ENCODE measurements at regions not wholly inside any gene's neighbourhood (a gene's known extent, or its start where the extent isn't known, plus 50 kb on each side); places are given as distances from the start of the nearest gene placed in this dataset.

- H3K27ac Mint-ChIP-seq, result no peak overlapping the region
- DNase-seq (no peak), ATAC-seq (no peak)
- H3K4me3 Mint-ChIP-seq, result no peak overlapping the region
- H3K4me1 Mint-ChIP-seq, result no peaks in the 10 kb centered on the region
- H3K9me3 ChIP-seq (ENCODE audit: control insufficient read depth, low read length, poor library complexity, severe bottlenecking), result no peaks in the 10 kb centered on the region
- H3K27me3 Mint-ChIP-seq, result peaks cover 5% of the 10 kb centered on the region
- no peaks in the 10 kb centered on the region for H3K36me3 Mint-ChIP-seq (ENCODE audit: low read depth)
Observed at GRCh38 chr10:34006471-34006870, 672.0 kb upstream of the NRP1 start.

- no peaks in the 10 kb centered on the region for H3K9me3 ChIP-seq (ENCODE audit: control insufficient read depth, low read length, poor library complexity, severe bottlenecking)
Observed at GRCh38 chr10:34003561-34003960, 669.1 kb upstream of the NRP1 start.

GRCh38 chr10:34002896-34003295 is 668.4 kb upstream of the NRP1 start:
- DNase-seq, result no peak
- no peaks in the 10 kb centered on the region for H3K9me3 ChIP-seq (ENCODE audit: control insufficient read depth, low read length, poor library complexity, severe bottlenecking)
- H3K4me3 Mint-ChIP-seq, result no peak overlapping the region
- no peaks in the 10 kb centered on the region for H3K4me1 Mint-ChIP-seq
- H3K27ac Mint-ChIP-seq, result no peak overlapping the region
- peaks cover 19% of the 10 kb centered on the region for H3K27me3 Mint-ChIP-seq
- no peak for ATAC-seq
- H3K36me3 Mint-ChIP-seq (ENCODE audit: low read depth), result no peaks in the 10 kb centered on the region

More at GRCh38 chr10:34003561-34003960, 669.1 kb upstream of the NRP1 start:
- Mint-ChIP-seq H3K4me1 (no peaks in the 10 kb centered on the region), H3K27me3 (peaks cover 12% of the 10 kb centered on the region), H3K27ac (no peak overlapping the region), H3K36me3 (ENCODE audit: low read depth) (no peaks in the 10 kb centered on the region), H3K4me3 (no peak overlapping the region)
- ATAC-seq (no peak), DNase-seq (no peak)

- no peak for ATAC-seq
- Mint-ChIP-seq H3K36me3 (ENCODE audit: low read depth) (no peaks in the 10 kb centered on the region), H3K27me3 (peaks cover 19% of the 10 kb centered on the region), H3K27ac (no peak overlapping the region), H3K4me1 (no peaks in the 10 kb centered on the region), H3K4me3 (no peak overlapping the region)
- DNase-seq, result no peak
- H3K9me3 ChIP-seq (ENCODE audit: control insufficient read depth, low read length, poor library complexity, severe bottlenecking), result no peaks in the 10 kb centered on the region
Observed at GRCh38 chr10:34001831-34002230, 667.4 kb upstream of the NRP1 start.

- no peak for ATAC-seq
Observed at GRCh38 chr10:34001087-34001580, 666.7 kb upstream of the NRP1 start.

GRCh38 chr10:33993917-33994316 is 659.5 kb upstream of the NRP1 start:
- ATAC-seq, result no peak
- H3K27ac Mint-ChIP-seq, result no peak overlapping the region
- H3K9me3 ChIP-seq (ENCODE audit: control insufficient read depth, low read length, poor library complexity, severe bottlenecking), result no peaks in the 10 kb centered on the region
- DNase-seq, result no peak
- peaks cover 9% of the 10 kb centered on the region for H3K27me3 Mint-ChIP-seq
- H3K4me3 Mint-ChIP-seq, result no peak overlapping the region
- no peaks in the 10 kb centered on the region for H3K36me3 Mint-ChIP-seq (ENCODE audit: low read depth)
- no peaks in the 10 kb centered on the region for H3K4me1 Mint-ChIP-seq

More at GRCh38 chr10:34001087-34001580, 666.7 kb upstream of the NRP1 start:
- Mint-ChIP-seq H3K36me3 (ENCODE audit: low read depth) (no peaks in the 10 kb centered on the region), H3K4me3 (no peak overlapping the region), H3K27me3 (peaks cover 19% of the 10 kb centered on the region), H3K4me1 (no peaks in the 10 kb centered on the region), H3K27ac (no peak overlapping the region)
- no peak for DNase-seq
- H3K9me3 ChIP-seq (ENCODE audit: control insufficient read depth, low read length, poor library complexity, severe bottlenecking), result no peaks in the 10 kb centered on the region

GRCh38 chr10:33991924-33992323 is 657.5 kb upstream of the NRP1 start:
- no peaks in the 10 kb centered on the region for H3K36me3 Mint-ChIP-seq (ENCODE audit: low read depth)
- no peaks in the 10 kb centered on the region for H3K9me3 ChIP-seq (ENCODE audit: control insufficient read depth, low read length, poor library complexity, severe bottlenecking)
- ATAC-seq, result no peak
- H3K4me3 Mint-ChIP-seq, result no peak overlapping the region
- no peak overlapping the region for H3K27ac Mint-ChIP-seq
- no peak for DNase-seq
- H3K27me3 Mint-ChIP-seq, result no peaks in the 10 kb centered on the region
- H3K4me1 Mint-ChIP-seq, result no peaks in the 10 kb centered on the region

GRCh38 chr10:33986515-33986914 is 652.0 kb upstream of the NRP1 start:
- no peak overlapping the region for H3K4me3 Mint-ChIP-seq
- H3K36me3 Mint-ChIP-seq (ENCODE audit: low read depth), result no peaks in the 10 kb centered on the region
- H3K27me3 Mint-ChIP-seq, result peaks cover 6% of the 10 kb centered on the region
- no peaks in the 10 kb centered on the region for H3K4me1 Mint-ChIP-seq
- no peaks in the 10 kb centered on the region for H3K9me3 ChIP-seq (ENCODE audit: control insufficient read depth, low read length, poor library complexity, severe bottlenecking)
- no peak for ATAC-seq
- DNase-seq, result no peak
- H3K27ac Mint-ChIP-seq, result no peak overlapping the region

- no peaks in the 10 kb centered on the region for H3K9me3 ChIP-seq (ENCODE audit: control insufficient read depth, low read length, poor library complexity, severe bottlenecking)
- Mint-ChIP-seq H3K4me1 (no peaks in the 10 kb centered on the region), H3K27me3 (peaks cover 6% of the 10 kb centered on the region), H3K4me3 (no peak overlapping the region), H3K27ac (no peak overlapping the region), H3K36me3 (ENCODE audit: low read depth) (no peaks in the 10 kb centered on the region)
- DNase-seq (no peak), ATAC-seq (no peak)
Observed at GRCh38 chr10:33986016-33986415, 651.5 kb upstream of the NRP1 start.

GRCh38 chr10:33982995-33983394 is 648.5 kb upstream of the NRP1 start:
- ATAC-seq, result no peak
- H3K36me3 Mint-ChIP-seq (ENCODE audit: low read depth), result no peaks in the 10 kb centered on the region
- H3K27ac Mint-ChIP-seq, result no peak overlapping the region
- H3K4me3 Mint-ChIP-seq, result no peak overlapping the region
- H3K4me1 Mint-ChIP-seq, result no peaks in the 10 kb centered on the region
- H3K27me3 Mint-ChIP-seq, result peaks cover 6% of the 10 kb centered on the region
- no peak for DNase-seq
- no peaks in the 10 kb centered on the region for H3K9me3 ChIP-seq (ENCODE audit: control insufficient read depth, low read length, poor library complexity, severe bottlenecking)

GRCh38 chr10:33981301-33981700 is 646.8 kb upstream of the NRP1 start:
- no peak overlapping the region for H3K27ac Mint-ChIP-seq
- no peak for ATAC-seq
- no peaks in the 10 kb centered on the region for H3K4me1 Mint-ChIP-seq
- no peak overlapping the region for H3K4me3 Mint-ChIP-seq
- DNase-seq, result no peak
- no peaks in the 10 kb centered on the region for H3K36me3 Mint-ChIP-seq (ENCODE audit: low read depth)
- H3K9me3 ChIP-seq (ENCODE audit: control insufficient read depth, low read length, poor library complexity, severe bottlenecking), result no peaks in the 10 kb centered on the region
- H3K27me3 Mint-ChIP-seq, result peaks cover 6% of the 10 kb centered on the region

- no peak for ATAC-seq
- H3K9me3 ChIP-seq (ENCODE audit: control insufficient read depth, low read length, poor library complexity, severe bottlenecking), result no peaks in the 10 kb centered on the region
- Mint-ChIP-seq H3K27ac (no peak overlapping the region), H3K4me1 (no peaks in the 10 kb centered on the region), H3K36me3 (ENCODE audit: low read depth) (no peaks in the 10 kb centered on the region), H3K27me3 (peaks cover 6% of the 10 kb centered on the region), H3K4me3 (no peak overlapping the region)
- DNase-seq, result no peak
Observed at GRCh38 chr10:33979195-33979594, 644.7 kb upstream of the NRP1 start.

GRCh38 chr10:33975481-33975880 is 641.0 kb upstream of the NRP1 start:
- Mint-ChIP-seq H3K27ac (no peak overlapping the region), H3K27me3 (peaks cover 12% of the 10 kb centered on the region), H3K4me3 (no peak overlapping the region), H3K4me1 (no peaks in the 10 kb centered on the region), H3K36me3 (ENCODE audit: low read depth) (no peaks in the 10 kb centered on the region)
- no peaks in the 10 kb centered on the region for H3K9me3 ChIP-seq (ENCODE audit: control insufficient read depth, low read length, poor library complexity, severe bottlenecking)
- DNase-seq (no peak), ATAC-seq (no peak)

- Mint-ChIP-seq H3K27me3 (peaks cover 12% of the 10 kb centered on the region), H3K4me3 (no peak overlapping the region), H3K36me3 (ENCODE audit: low read depth) (no peaks in the 10 kb centered on the region), H3K27ac (no peak overlapping the region), H3K4me1 (no peaks in the 10 kb centered on the region)
- no peak for DNase-seq
- H3K9me3 ChIP-seq (ENCODE audit: control insufficient read depth, low read length, poor library complexity, severe bottlenecking), result no peaks in the 10 kb centered on the region
- no peak for ATAC-seq
Observed at GRCh38 chr10:33974976-33975478, 640.6 kb upstream of the NRP1 start.
